WI38 (cell line): ENCODE measurements at regions not wholly inside any gene's neighbourhood (a gene's known extent, or its start where the extent isn't known, plus 50 kb on each side); places are given as distances from the start of the nearest gene placed in this dataset.

Experiments used
- H3K4me3 ChIP-seq: 2 replicates; pipeline ENCODE4 v1.5.1; 2011; ENCODE audit warnings: low read depth, mild to moderate bottlenecking, control low read depth, low read length
- CTCF ChIP-seq: IDR thresholded peaks from 2 replicates; pipeline ENCODE4 v1.5.1; 2012; ENCODE audit warnings: low read depth, mild to moderate bottlenecking, control low read depth, low read length

DNA sequence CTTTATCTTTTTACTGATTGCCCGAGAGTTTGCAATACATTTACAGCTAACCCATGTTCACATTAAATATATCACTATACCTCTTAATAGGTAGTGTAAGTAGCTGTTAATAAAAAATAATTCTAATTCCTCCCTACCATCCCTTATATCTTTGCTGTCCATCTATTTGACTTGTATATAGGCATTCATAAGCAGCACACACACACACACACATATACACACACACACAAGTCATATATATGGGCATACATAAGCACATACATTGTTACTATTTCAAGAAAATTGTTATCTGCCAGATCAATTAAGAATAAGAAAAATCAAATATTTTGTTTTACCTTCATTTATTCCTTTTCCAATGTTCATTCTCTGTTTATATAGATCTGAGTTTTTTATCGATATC lies 176.4 kb downstream of the PPP1R3A start:
- H3K4me3 ChIP-seq = no peak overlapping the region

DNA sequence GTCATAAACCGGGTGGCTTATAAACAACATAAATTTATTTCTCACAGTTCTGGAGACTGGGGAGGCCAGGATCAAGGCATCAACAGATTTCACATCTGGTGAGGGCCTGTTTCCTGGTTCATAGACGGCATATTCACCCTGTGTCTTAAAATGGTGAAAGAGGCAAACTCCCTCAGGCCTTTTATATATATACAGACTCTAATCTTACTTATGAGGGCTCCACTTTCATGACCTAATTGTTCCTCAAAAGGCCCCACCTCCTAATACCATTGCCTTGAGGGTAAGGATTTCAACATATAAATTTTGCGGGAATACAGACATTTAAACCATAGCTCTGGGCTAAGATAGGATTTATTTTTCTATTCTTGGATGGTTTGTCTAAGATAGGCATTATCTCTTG lies 187.2 kb downstream of the PPP1R3A start:
- no peak overlapping the region for H3K4me3 ChIP-seq
- no peak for TF ChIP-seq CTCF

More for the DNA sequence above, 176.4 kb downstream of the PPP1R3A start:
- no peak for TF ChIP-seq CTCF

- TF ChIP-seq CTCF = no peak
- no peak overlapping the region for H3K4me3 ChIP-seq
Measured at GRCh38 chr7:113730309-113730955, 188.4 kb downstream of the PPP1R3A start.

DNA sequence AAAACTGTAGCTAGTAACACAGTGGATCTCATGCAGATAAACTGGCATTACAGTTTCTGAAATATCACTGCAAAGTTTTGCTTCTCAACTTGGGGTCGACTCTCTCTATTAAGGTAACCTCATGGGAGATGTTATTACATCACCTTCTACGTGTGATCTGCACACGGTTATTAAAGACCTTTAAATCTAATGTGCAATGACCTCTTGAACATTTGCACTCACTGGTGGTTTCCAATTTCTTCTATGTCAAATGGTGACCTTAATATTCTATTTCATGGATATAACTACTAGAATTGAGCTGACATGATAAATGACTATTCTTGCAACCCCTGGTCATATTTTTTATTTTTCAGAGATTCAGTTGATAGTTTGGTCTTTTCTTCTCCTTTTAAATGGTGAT lies 191.3 kb downstream of the PPP1R3A start:
- no peak overlapping the region for H3K4me3 ChIP-seq
- TF ChIP-seq CTCF = no peak

DNA sequence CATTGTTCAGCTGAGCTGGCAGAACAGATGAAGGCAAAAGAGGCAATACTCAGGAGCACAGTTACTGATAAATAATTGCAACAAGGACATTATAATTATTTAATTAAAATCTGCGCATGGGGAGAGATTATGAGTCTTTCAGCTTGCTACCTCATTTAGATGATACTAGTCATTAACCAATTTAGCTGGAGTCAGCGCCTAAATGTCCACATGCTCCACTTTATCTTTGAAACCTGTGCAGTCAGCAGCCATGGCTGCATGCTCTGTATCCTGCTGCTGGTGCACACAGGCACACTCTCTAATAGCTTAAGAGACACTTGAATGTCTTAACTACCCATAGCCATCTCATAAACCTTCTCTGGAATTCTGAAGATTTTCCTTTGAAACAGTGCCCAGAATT lies 196.8 kb downstream of the PPP1R3A start:
- TF ChIP-seq CTCF = no peak
- no peak overlapping the region for H3K4me3 ChIP-seq

- no peak for TF ChIP-seq CTCF
- no peak overlapping the region for H3K4me3 ChIP-seq
Measured at GRCh38 chr7:113717739-113718138, 201.1 kb downstream of the PPP1R3A start.

DNA sequence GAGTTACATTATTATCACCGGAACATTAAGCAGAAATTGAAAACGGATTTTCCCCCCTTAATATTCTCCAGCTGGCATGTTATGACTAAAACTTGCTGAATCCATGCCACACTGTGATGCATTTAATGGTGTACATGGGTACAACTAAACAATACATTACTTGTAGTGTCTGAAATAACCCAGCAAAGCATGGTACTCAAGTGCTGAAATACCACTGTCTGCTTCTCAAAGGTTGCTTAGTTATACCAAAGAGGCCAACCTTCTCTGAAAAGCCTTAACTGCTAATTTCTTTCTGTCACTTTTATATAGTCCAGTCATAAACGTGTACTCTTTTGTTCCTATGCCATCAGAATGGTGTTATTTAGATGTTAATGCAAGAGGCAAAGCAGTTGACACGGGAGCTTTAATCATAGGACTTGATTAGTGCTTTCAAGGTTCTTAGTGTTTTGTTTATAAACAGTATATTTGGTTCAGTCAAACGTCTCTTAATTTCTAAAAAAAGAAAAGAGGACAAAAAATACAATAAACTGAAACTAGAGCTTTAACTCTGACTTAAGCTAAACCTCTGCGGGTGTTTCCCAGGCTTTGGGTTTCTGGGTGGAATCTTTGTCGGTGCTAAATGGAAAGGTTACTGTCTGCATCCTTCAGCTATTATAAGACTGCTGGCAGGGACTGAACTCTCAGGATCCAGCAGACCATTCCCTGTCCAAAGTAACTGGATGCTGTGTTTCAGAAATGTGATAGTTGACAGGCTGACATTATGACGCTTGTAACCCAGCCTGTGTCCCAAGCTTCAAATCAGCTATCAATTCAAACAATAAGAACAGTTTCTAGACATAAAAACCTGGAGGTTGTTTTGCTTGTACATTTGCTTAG lies 202.6 kb downstream of the PPP1R3A start:
- H3K4me3 ChIP-seq = no peak overlapping the region
- no peak for TF ChIP-seq CTCF
